Rectal smooth muscle tissue (tissue), 1 donor: ENCODE measurements at regions not wholly inside any gene's neighbourhood (a gene's known extent, or its start where the extent isn't known, plus 50 kb on each side); places are given as distances from the start of the nearest gene placed in this dataset.

ENCODE experiments used
- H3K27ac ChIP-seq: one replicate; pipeline ENCODE4 v1.7.0; 2013; ENCODE audit warnings: low read depth, low read length, inconsistent platforms
- H3K27me3 ChIP-seq: one replicate; pipeline ENCODE4 v1.7.0; 2013; ENCODE audit warnings: low read length; ENCODE audit not compliant: control insufficient read depth, insufficient read depth
- H3K36me3 ChIP-seq: one replicate; pipeline ENCODE4 v1.7.0; 2013; ENCODE audit warnings: low read length; ENCODE audit not compliant: control insufficient read depth, insufficient read depth
- H3K4me1 ChIP-seq: one replicate; pipeline ENCODE4 v1.7.0; 2013; ENCODE audit warnings: low read length; ENCODE audit not compliant: control insufficient read depth, insufficient read depth
- H3K4me3 ChIP-seq: one replicate; pipeline ENCODE4 v1.7.0; 2013; ENCODE audit warnings: low read length
- H3K9ac ChIP-seq: one replicate; pipeline ENCODE4 v1.7.0; 2013; ENCODE audit warnings: low read length

DNA sequence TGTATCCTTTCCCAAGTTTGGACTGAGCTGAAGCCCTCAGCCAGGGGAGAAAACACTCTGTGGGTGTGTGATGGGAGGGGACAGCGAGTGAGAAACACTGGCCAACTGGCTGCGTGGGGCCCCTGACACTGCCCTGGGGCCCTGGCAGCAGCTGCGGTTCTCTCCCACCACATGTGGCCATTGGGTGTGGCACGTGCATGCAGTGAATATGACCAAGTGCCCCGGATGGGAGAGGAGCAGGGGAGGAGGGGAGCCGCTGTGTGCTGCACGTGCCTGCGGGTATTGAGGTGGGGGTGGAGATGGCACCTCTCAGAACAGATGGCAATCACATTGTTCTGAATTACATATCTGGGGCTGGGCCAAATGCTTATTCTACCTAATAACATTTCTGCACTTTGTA is 242.4 kb upstream of the PCSK5 start:
- no peaks in the 10 kb centered on the region for H3K4me1 ChIP-seq
- no peaks in the 10 kb centered on the region for H3K36me3 ChIP-seq
- no peak overlapping the region for H3K4me3 ChIP-seq
- no peaks in the 10 kb centered on the region for H3K27me3 ChIP-seq
- H3K9ac ChIP-seq, result no peak overlapping the region
- H3K27ac ChIP-seq, result no peak overlapping the region

DNA sequence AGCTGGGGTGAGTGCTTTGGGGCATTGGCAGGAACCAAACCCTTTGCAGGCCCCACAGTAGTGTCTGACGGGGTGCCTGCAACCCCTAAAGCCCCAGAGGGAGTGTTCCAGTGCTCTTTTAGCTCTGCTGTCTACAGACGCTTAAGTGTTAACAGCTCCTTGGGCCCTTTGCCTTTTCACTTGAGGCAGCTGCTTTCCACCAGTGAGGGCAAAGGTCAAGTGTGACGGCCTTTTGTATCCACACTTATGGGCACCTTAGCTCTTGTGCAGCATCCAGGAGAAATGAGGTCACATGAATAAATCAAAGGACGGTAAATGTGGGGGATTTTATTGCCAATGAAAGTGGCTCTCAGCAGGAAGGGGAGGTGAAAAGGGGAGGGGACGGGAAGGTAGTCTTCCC is 241.4 kb upstream of the PCSK5 start:
- Histone ChIP-seq H3K9ac (no peak overlapping the region), H3K4me1 (no peaks in the 10 kb centered on the region), H3K36me3 (no peaks in the 10 kb centered on the region), H3K27me3 (no peaks in the 10 kb centered on the region), H3K4me3 (no peak overlapping the region), H3K27ac (no peak overlapping the region)

DNA sequence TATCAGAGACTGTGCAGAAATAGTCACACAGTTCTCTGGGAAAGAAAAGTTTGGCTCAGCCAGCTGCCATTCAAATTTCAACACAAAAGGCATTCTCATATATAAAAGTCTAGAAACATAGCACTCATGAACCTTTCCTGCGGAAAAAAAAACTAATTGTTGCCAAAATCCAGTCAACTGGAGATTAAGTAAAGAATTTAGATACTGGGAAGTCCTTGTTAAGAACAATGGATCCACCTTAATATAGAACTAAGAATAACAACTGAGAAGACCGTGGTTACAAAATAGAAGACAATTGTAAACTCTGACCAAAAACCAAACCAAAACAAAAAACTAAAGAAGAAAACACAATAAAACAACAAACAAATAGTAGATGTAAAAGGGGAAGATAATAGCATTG is 238.8 kb upstream of the PCSK5 start:
- H3K4me3 ChIP-seq, result no peak overlapping the region
- H3K27me3 ChIP-seq, result no peaks in the 10 kb centered on the region
- H3K36me3 ChIP-seq, result no peaks in the 10 kb centered on the region
- no peak overlapping the region for H3K27ac ChIP-seq
- no peaks in the 10 kb centered on the region for H3K4me1 ChIP-seq
- H3K9ac ChIP-seq, result no peak overlapping the region

DNA sequence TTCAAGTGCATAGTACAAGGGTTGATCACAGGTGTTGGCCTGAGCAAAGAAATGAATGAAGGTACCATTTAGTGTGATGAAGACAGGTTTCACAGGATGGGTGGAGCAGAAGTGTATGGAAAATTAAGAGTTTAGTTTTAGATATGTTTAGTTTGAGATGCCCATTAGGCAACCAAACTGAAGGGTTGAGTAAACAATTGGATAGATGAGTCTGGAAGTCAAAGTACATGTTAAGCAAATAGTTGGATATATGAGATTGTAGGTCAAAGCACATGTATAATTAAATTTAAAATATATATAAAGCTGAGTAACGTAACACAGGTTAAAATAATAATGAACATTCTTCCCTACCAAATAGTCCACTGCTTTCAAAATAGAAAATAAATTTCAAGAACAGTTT is 237.1 kb upstream of the PCSK5 start:
- no peak overlapping the region for H3K9ac ChIP-seq
- no peak overlapping the region for H3K27ac ChIP-seq
- H3K27me3 ChIP-seq, result no peaks in the 10 kb centered on the region
- H3K4me1 ChIP-seq, result no peaks in the 10 kb centered on the region
- no peak overlapping the region for H3K4me3 ChIP-seq
- H3K36me3 ChIP-seq, result no peaks in the 10 kb centered on the region

DNA sequence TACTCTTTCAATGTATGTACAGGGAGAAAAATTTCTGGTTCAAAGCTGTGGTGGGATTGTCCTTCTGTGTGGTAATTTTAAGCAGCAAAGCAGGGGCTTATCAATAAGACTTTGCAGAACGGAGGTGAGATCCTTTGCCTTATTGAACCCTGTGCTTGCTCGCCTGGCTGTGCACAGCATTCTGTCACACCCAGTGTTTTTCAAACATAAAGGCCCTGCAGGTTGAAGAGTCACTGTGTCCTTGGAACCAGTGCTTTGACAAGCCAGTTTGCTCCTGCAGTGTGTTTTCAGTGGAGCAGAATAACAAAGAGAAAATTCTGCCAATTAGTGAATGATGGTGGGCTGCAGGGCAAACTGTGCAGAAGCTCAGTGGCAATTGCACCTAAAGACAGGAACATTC is 236.7 kb upstream of the PCSK5 start:
- Histone ChIP-seq H3K4me3 (no peak overlapping the region), H3K4me1 (no peaks in the 10 kb centered on the region), H3K27ac (no peak overlapping the region), H3K9ac (no peak overlapping the region), H3K27me3 (no peaks in the 10 kb centered on the region), H3K36me3 (no peaks in the 10 kb centered on the region)

DNA sequence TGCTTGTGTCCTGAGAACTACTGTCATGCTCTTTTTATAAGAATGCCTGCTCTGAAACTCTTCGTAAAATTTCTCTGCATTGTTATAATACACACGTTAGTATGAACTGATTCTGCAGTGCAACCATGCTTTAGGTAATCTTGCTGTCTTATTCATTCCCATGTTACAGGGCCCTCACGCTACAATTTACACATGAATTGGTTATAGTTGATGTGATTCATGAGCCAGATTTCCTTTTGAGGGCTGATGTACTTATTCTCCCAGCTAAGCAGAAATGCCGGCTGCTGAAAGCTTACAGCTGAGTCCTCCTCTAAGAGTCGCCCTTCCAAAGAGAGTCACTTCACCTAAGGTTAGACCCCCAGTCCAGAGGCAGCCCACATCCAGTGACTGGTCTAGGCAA is 233.5 kb upstream of the PCSK5 start:
- H3K27me3 ChIP-seq, result no peaks in the 10 kb centered on the region
- no peaks in the 10 kb centered on the region for H3K4me1 ChIP-seq
- no peak overlapping the region for H3K9ac ChIP-seq
- no peak overlapping the region for H3K27ac ChIP-seq
- no peaks in the 10 kb centered on the region for H3K36me3 ChIP-seq
- no peak overlapping the region for H3K4me3 ChIP-seq

DNA sequence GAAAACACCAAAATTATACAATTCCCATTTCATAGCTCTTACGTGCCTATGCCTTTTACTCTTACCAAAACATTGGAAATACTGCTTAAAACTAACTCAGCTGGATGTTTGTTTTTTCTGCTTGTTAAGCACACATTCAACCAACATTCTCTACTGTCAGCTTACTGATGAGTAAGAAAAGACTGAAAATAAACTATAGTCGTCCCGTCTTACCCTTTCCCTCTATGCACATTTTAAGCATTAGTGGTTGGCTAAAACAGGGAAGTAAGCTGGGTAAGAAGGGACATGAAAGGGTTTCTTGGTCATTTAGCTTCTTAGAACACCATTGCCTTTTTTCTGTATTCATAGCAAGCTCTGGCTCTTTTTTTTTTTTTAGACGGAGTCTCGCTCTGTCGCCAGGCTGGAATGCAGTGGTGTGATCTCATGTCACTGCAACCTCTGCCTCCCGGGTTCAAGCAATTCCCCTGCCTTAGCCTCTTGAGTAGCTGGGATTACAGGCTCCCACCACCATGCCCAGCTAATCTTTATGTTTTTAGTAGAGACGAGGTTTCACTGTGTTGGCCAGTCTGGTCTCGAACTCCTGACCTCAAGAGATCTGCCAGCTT is 232.1 kb upstream of the PCSK5 start:
- no peak overlapping the region for H3K9ac ChIP-seq
- H3K4me3 ChIP-seq, result no peak overlapping the region
- no peaks in the 10 kb centered on the region for H3K36me3 ChIP-seq
- H3K27ac ChIP-seq, result no peak overlapping the region
- no peaks in the 10 kb centered on the region for H3K27me3 ChIP-seq
- no peaks in the 10 kb centered on the region for H3K4me1 ChIP-seq

DNA sequence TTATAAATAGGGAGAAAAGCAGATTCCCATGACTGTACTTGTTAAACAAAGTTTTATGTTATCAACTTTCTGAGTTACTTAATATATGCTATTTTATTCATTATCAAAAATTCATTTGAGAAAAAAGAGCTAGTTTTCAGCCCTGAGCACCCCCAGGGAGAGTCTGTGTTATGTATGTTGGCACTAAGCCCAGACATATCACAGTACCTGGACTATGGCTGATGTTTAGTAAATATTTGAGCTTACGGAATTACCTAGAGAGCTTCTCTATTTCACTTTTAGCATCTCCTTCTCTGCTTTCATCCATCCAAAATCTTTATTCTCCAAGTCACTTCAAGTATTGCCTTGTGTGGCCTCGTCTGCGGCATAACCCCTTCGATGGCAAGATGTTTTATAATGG is 225.9 kb upstream of the PCSK5 start:
- Histone ChIP-seq H3K9ac (no peak overlapping the region), H3K27ac (no peak overlapping the region), H3K27me3 (no peaks in the 10 kb centered on the region), H3K36me3 (no peaks in the 10 kb centered on the region), H3K4me3 (no peak overlapping the region), H3K4me1 (no peaks in the 10 kb centered on the region)

DNA sequence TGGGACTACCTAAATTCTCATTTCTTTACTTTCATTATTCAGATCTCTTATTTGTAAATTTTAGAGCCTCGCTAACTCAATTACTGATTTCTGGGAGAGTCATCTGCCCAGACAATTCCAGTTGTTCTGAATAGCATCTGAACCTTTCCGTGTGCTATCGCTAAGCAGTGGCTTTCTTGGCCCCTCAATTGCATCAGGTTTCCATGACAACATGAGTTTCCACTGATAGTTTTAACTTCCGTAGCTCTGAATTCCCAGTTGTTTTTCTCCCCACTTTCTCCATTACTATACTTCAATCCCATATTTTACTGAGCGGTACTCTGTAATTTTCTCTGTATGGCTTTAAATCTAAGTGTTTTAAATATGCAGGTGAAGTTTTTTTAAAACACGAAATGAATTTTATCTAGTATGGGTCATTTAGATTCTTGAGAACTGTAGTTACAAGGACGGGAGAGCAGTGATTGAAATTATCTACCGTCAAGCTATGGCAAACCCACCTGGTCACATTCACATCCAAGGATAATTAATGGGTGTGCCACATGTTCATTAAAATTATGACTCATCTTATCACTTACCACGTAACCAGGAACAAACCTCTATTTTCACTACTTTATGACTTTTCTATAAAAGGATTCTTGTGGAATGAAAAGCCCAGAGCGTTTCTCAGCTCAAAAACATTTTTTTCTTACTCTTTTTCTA is 223.5 kb upstream of the PCSK5 start:
- Histone ChIP-seq H3K4me1 (no peaks in the 10 kb centered on the region), H3K4me3 (no peak overlapping the region), H3K27ac (no peak overlapping the region), H3K27me3 (no peaks in the 10 kb centered on the region), H3K36me3 (no peaks in the 10 kb centered on the region), H3K9ac (no peak overlapping the region)

DNA sequence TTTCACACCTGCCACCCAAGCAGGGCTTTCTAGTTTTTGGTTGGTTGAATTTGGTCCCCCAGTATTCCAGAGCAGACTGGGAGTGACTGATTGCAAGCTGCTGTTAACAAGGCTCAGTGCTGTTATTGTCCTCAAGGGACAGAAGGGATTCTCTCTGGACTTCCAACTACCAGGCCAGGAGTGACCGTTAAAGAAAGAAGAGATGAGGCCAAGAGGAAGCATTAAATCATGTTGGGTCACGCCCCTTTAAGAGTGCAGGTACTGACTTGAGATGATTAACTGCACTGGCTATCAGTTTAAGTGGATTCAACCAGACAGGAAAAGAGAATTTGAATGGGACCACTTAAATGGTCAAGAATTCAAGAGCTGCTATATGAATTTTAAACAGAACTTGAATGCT is 220.8 kb upstream of the PCSK5 start:
- H3K36me3 ChIP-seq, result no peaks in the 10 kb centered on the region
- no peak overlapping the region for H3K27ac ChIP-seq
- no peak overlapping the region for H3K4me3 ChIP-seq
- no peak overlapping the region for H3K9ac ChIP-seq
- no peaks in the 10 kb centered on the region for H3K4me1 ChIP-seq
- H3K27me3 ChIP-seq, result no peaks in the 10 kb centered on the region

DNA sequence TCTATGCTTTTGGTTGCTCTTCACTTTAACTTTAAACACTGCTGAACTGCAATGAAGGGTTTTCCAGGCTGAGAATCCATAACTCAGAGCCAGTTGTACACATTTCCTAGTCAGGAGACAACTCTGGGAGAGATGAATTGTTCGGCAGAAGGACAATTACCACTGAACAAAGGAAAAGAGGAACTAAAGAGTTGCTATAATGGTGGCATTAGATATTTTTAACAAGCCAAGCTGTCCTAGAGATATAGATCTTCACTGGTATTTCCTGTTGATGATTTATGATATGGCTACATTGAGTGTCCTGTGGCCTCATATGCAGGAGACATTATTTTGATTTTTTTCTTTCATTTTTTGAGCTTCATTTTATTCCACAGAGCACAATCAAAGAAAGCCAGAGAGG is 219.1 kb upstream of the PCSK5 start:
- H3K4me1 ChIP-seq, result no peaks in the 10 kb centered on the region
- H3K27me3 ChIP-seq, result no peaks in the 10 kb centered on the region
- H3K9ac ChIP-seq, result no peak overlapping the region
- no peak overlapping the region for H3K27ac ChIP-seq
- H3K36me3 ChIP-seq, result no peaks in the 10 kb centered on the region
- no peak overlapping the region for H3K4me3 ChIP-seq

DNA sequence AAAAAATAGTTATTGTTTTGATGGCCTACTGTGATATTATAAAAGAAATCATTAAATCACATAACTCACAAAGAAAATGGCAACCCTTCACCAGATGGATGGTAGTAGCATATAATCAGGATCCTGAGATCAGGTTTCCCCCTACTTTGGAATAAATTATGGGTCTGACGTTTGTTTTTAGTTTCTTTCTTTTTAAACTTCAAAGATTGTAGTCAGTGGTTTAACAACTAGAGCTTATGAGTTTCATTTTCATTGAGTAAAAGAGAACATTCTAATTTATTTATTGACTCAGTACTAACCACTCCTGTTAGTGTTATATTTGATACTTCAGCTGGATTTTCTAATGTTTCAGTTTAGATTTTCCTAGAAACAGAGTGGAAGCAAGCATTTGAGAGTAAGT is 218.0 kb upstream of the PCSK5 start:
- no peak overlapping the region for H3K4me3 ChIP-seq
- no peak overlapping the region for H3K9ac ChIP-seq
- no peaks in the 10 kb centered on the region for H3K4me1 ChIP-seq
- no peaks in the 10 kb centered on the region for H3K27me3 ChIP-seq
- no peak overlapping the region for H3K27ac ChIP-seq
- H3K36me3 ChIP-seq, result no peaks in the 10 kb centered on the region

DNA sequence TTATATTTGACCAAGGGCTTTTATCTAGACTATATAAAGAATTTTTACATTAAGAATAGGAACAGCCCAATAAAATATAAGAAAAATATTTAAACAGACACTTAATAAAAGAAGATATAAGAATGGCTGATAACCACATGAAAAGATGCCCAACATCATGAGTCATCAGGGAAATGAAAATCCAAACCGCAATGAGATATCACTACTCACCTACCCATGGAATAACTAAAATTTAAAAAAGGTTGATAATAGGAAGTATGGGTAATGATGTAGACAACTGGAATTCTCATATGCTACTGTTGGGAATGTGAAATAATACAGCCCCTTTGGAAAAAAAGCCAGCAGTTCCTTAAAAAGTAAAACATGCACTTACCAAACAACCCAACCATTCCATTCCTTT is 206.9 kb upstream of the PCSK5 start:
- H3K4me3 ChIP-seq, result no peak overlapping the region
- H3K9ac ChIP-seq, result no peak overlapping the region
- H3K27ac ChIP-seq, result no peak overlapping the region

More for the DNA sequence above, 206.9 kb upstream of the PCSK5 start:
- H3K4me1 ChIP-seq, result no peaks in the 10 kb centered on the region
- H3K36me3 ChIP-seq, result no peaks in the 10 kb centered on the region
- H3K27me3 ChIP-seq, result peaks cover 2% of the 10 kb centered on the region
